ENCODE measurements at regions not wholly inside any gene's neighbourhood (a gene's known extent, or its start where the extent isn't known, plus 50 kb on each side); places are given as distances from the start of the nearest gene placed in this dataset.

- no peak overlapping the region for H3K27ac ChIP-seq
- no peak for DNase-seq
- no peak overlapping the region for H3K4me3 ChIP-seq
- 97% methylated on average over 10 of the region's 10 CpGs for WGBS, 3 donors
- intact Hi-C loops (cut with DNase I) = no loop called here
- no peak for TF ChIP-seq EP300 (IDR thresholded peaks at IDR 0.05)
- no peak for TF ChIP-seq POLR2A (IDR thresholded peaks at IDR 0.05)
- TF ChIP-seq CTCF (IDR thresholded peaks at IDR 0.05) = no peak
- no peaks in the 10 kb centered on the region for H3K36me3 ChIP-seq
- peaks cover 0 to 5% of the 10 kb centered on the region in 2 donors for H3K9me3 ChIP-seq
- no peaks in the 10 kb centered on the region for H3K4me1 ChIP-seq (ENCODE audit: insufficient read depth)
- H3K27me3 ChIP-seq = no peaks in the 10 kb centered on the region
Measured at GRCh38 chr19:27774337-27774736, 1438.6 kb downstream of the UQCRFS1 start.

GRCh38 chr19:27773318-27774094 is 1439.4 kb downstream of the UQCRFS1 start:
- H3K9me3 ChIP-seq = peaks cover 0 to 5% of the 10 kb centered on the region in 2 donors
- no peak for DNase-seq
- 80 to 89% (median 83%) methylated on average over 11 of the region's 11 CpGs for WGBS, 3 donors

GRCh38 chr19:27772059-27772458 is 1440.9 kb downstream of the UQCRFS1 start:
- no peaks in the 10 kb centered on the region for H3K27me3 ChIP-seq
- H3K4me3 ChIP-seq = no peak overlapping the region
- peaks cover 0 to 5% of the 10 kb centered on the region in 2 donors for H3K9me3 ChIP-seq
- H3K36me3 ChIP-seq = no peaks in the 10 kb centered on the region
- H3K27ac ChIP-seq = no peak overlapping the region
- TF ChIP-seq POLR2A (IDR thresholded peaks at IDR 0.05) = no peak
- no peak for TF ChIP-seq EP300 (IDR thresholded peaks at IDR 0.05)
- TF ChIP-seq CTCF (IDR thresholded peaks at IDR 0.05) = no peak
- no peak for DNase-seq
- no peaks in the 10 kb centered on the region for H3K4me1 ChIP-seq (ENCODE audit: insufficient read depth)
- 96 to 98% (median 98%) methylated on average over 6 of the region's 6 CpGs for WGBS, 3 donors
- intact Hi-C loops (cut with DNase I) = no loop called here

More at GRCh38 chr19:27773318-27774094, 1439.4 kb downstream of the UQCRFS1 start:
- no peaks in the 10 kb centered on the region for H3K27me3 ChIP-seq
- no peaks in the 10 kb centered on the region for H3K4me1 ChIP-seq (ENCODE audit: insufficient read depth)
- H3K4me3 ChIP-seq = no peak overlapping the region
- no peak overlapping the region for H3K27ac ChIP-seq
- TF ChIP-seq POLR2A (IDR thresholded peaks at IDR 0.05) (no peak), EP300 (IDR thresholded peaks at IDR 0.05) (no peak), CTCF (IDR thresholded peaks at IDR 0.05) (no peak)
- no peaks in the 10 kb centered on the region for H3K36me3 ChIP-seq
- intact Hi-C loops (cut with DNase I) = no loop called here

- no peaks in the 10 kb centered on the region for H3K36me3 ChIP-seq
- no peak for TF ChIP-seq CTCF (IDR thresholded peaks at IDR 0.05)
- TF ChIP-seq EP300 (IDR thresholded peaks at IDR 0.05) = no peak
- TF ChIP-seq POLR2A (IDR thresholded peaks at IDR 0.05) = no peak
- no peak overlapping the region for H3K27ac ChIP-seq
- peaks cover 0 to 5% of the 10 kb centered on the region in 2 donors for H3K9me3 ChIP-seq
- H3K27me3 ChIP-seq = no peaks in the 10 kb centered on the region
- DNase-seq = no peak
- intact Hi-C loops (cut with DNase I) = loop anchor here in 1 of 4 donors (1.0 kb wide), 1 partner anchor 11 kb away; no protein-coding TSS in a partner anchor
- WGBS, 3 donors = 94 to 97% (median 95%) methylated on average over 5 of the region's 5 CpGs
- H3K4me3 ChIP-seq = no peak overlapping the region
- no peaks in the 10 kb centered on the region for H3K4me1 ChIP-seq (ENCODE audit: insufficient read depth)
Measured at GRCh38 chr19:27770095-27770494, 1442.9 kb downstream of the UQCRFS1 start.
